ENCODE measurements at regions not wholly inside any gene's neighbourhood (a gene's known extent, or its start where the extent isn't known, plus 50 kb on each side); places are given as distances from the start of the nearest gene placed in this dataset.

GRCh38 chr16:86291491-86291890 is 218.8 kb upstream of the FOXF1 start:
- TF ChIP-seq CTCF (IDR thresholded peaks at IDR 0.05; ENCODE audit: insufficient read depth, low read length, poor library complexity, severe bottlenecking): no peak
- Histone ChIP-seq H3K36me3 (ENCODE audit: control insufficient read depth, insufficient read depth, low read length) (no peaks in the 10 kb centered on the region), H3K4me3 (replicated peaks; ENCODE audit: low read depth, low read length) (no peak overlapping the region), H3K27me3 (replicated peaks; ENCODE audit: control insufficient read depth, insufficient read depth, low read length) (peaks cover 5% of the 10 kb centered on the region)
- DNase-seq (ENCODE audit: extremely low read depth, insufficient read length): no peak

- Histone ChIP-seq H3K27me3 (replicated peaks; ENCODE audit: control insufficient read depth, insufficient read depth, low read length) (peaks cover 5% of the 10 kb centered on the region), H3K4me3 (replicated peaks; ENCODE audit: low read depth, low read length) (no peak overlapping the region), H3K36me3 (ENCODE audit: control insufficient read depth, insufficient read depth, low read length) (no peaks in the 10 kb centered on the region)
- no peak for DNase-seq (ENCODE audit: extremely low read depth, insufficient read length)
- no peak for TF ChIP-seq CTCF (IDR thresholded peaks at IDR 0.05; ENCODE audit: insufficient read depth, low read length, poor library complexity, severe bottlenecking)
These were observed 218.1 kb upstream of the FOXF1 start for GRCh38 chr16:86292171-86292775.

- DNase-seq (ENCODE audit: extremely low read depth, insufficient read length): no peak
- peaks cover 5% of the 10 kb centered on the region for H3K27me3 ChIP-seq (replicated peaks; ENCODE audit: control insufficient read depth, insufficient read depth, low read length)
- no peaks in the 10 kb centered on the region for H3K36me3 ChIP-seq (ENCODE audit: control insufficient read depth, insufficient read depth, low read length)
- TF ChIP-seq CTCF (IDR thresholded peaks at IDR 0.05; ENCODE audit: insufficient read depth, low read length, poor library complexity, severe bottlenecking): no peak
- H3K4me3 ChIP-seq (replicated peaks; ENCODE audit: low read depth, low read length): no peak overlapping the region
These were observed 217.4 kb upstream of the FOXF1 start for GRCh38 chr16:86292942-86293341.

GRCh38 chr16:86293906-86294305 is 216.4 kb upstream of the FOXF1 start:
- TF ChIP-seq CTCF (IDR thresholded peaks at IDR 0.05; ENCODE audit: insufficient read depth, low read length, poor library complexity, severe bottlenecking): no peak
- Histone ChIP-seq H3K4me3 (replicated peaks; ENCODE audit: low read depth, low read length) (no peak overlapping the region), H3K27me3 (replicated peaks; ENCODE audit: control insufficient read depth, insufficient read depth, low read length) (peaks cover 2% of the 10 kb centered on the region), H3K36me3 (ENCODE audit: control insufficient read depth, insufficient read depth, low read length) (no peaks in the 10 kb centered on the region)
- DNase-seq (ENCODE audit: extremely low read depth, insufficient read length): no peak

- no peak for TF ChIP-seq CTCF (IDR thresholded peaks at IDR 0.05; ENCODE audit: insufficient read depth, low read length, poor library complexity, severe bottlenecking)
- H3K36me3 ChIP-seq (ENCODE audit: control insufficient read depth, insufficient read depth, low read length): no peaks in the 10 kb centered on the region
- no peak overlapping the region for H3K4me3 ChIP-seq (replicated peaks; ENCODE audit: low read depth, low read length)
- no peak for DNase-seq (ENCODE audit: extremely low read depth, insufficient read length)
- peaks cover 2% of the 10 kb centered on the region for H3K27me3 ChIP-seq (replicated peaks; ENCODE audit: control insufficient read depth, insufficient read depth, low read length)
These were observed 215.7 kb upstream of the FOXF1 start for GRCh38 chr16:86294535-86295196.

Measured in GM06990 (cell line).